ENCODE measurements at regions not wholly inside any gene's neighbourhood (a gene's known extent, or its start where the extent isn't known, plus 50 kb on each side); places are given as distances from the start of the nearest gene placed in this dataset.

GRCh38 chr1:103949779-103950178 is 200.1 kb downstream of the AMY1C start:
- DNase-seq (ENCODE audit: low read depth): no peak
- TF ChIP-seq, protein P1, sequence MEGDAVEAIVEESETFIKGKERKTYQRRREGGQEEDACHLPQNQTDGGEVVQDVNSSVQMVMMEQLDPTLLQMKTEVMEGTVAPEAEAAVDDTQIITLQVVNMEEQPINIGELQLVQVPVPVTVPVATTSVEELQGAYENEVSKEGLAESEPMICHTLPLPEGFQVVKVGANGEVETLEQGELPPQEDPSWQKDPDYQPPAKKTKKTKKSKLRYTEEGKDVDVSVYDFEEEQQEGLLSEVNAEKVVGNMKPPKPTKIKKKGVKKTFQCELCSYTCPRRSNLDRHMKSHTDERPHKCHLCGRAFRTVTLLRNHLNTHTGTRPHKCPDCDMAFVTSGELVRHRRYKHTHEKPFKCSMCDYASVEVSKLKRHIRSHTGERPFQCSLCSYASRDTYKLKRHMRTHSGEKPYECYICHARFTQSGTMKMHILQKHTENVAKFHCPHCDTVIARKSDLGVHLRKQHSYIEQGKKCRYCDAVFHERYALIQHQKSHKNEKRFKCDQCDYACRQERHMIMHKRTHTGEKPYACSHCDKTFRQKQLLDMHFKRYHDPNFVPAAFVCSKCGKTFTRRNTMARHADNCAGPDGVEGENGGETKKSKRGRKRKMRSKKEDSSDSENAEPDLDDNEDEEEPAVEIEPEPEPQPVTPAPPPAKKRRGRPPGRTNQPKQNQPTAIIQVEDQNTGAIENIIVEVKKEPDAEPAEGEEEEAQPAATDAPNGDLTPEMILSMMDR (conservative IDR thresholded peaks at IDR 0.05; ENCODE audit: low read depth, low read length): no peak
- no peak overlapping the region for H3K4me3 ChIP-seq (ENCODE audit: low read depth, low read length)

GRCh38 chr1:103953386-103953785 is 203.7 kb downstream of the AMY1C start:
- TF ChIP-seq, protein P1 (conservative IDR thresholded peaks at IDR 0.05; ENCODE audit: low read depth, low read length): no peak

GRCh38 chr1:103958699-103959098 is 209.0 kb downstream of the AMY1C start:
- TF ChIP-seq, protein P1 (conservative IDR thresholded peaks at IDR 0.05; ENCODE audit: low read depth, low read length): no peak
- no peak overlapping the region for H3K4me3 ChIP-seq (ENCODE audit: low read depth, low read length)
- DNase-seq (ENCODE audit: low read depth): no peak

More at GRCh38 chr1:103953386-103953785, 203.7 kb downstream of the AMY1C start:
- H3K4me3 ChIP-seq (ENCODE audit: low read depth, low read length): no peak overlapping the region
- no peak for DNase-seq (ENCODE audit: low read depth)

DNA sequence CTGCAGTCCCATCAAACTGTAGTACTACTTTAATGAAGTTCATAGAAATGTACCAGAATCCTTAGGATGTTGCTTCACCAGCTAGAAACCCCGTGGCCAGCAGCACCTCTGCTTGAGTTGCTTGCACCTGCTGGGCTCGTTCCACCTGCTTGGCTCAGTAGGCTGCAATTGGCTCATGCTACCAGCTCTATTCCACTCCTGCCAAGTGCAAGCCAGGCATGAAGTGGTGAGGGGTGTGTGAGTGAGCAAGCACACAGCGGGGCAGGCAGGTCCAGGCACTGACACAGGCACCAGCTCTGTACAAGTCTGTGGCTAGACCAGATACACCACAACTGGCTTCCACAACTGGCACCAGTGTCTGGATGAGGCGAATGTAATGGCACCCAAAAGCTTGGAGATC is 209.9 kb downstream of the AMY1C start:
- no peak overlapping the region for H3K4me3 ChIP-seq (ENCODE audit: low read depth, low read length)
- TF ChIP-seq, protein P1 (conservative IDR thresholded peaks at IDR 0.05; ENCODE audit: low read depth, low read length): no peak
- DNase-seq (ENCODE audit: low read depth): no peak

DNA sequence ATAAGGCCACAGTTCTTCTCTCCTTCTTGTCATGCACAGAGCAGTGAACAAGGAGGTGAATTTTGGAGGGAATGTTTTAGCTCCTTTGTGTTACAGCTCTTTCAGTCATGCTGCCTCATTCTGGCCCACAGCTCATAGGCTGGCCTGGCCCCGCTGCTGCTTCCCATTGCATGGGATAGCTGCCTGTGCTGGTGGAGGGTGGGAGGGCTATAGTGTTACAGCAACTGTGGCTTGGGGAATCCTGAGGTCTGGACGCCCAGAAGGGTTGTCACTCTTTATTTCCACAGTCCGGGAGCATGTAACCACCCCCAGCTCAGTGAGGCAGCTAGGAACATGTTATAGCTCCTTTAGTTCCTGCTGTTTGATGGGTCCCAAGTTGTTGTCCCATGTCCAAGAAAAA is 210.3 kb downstream of the AMY1C start:
- no peak overlapping the region for H3K4me3 ChIP-seq (ENCODE audit: low read depth, low read length)
- TF ChIP-seq, protein P1 (conservative IDR thresholded peaks at IDR 0.05; ENCODE audit: low read depth, low read length): no peak
- no peak for DNase-seq (ENCODE audit: low read depth)

GRCh38 chr1:103960710-103961109 is 211.0 kb downstream of the AMY1C start:
- TF ChIP-seq, protein P1 (conservative IDR thresholded peaks at IDR 0.05; ENCODE audit: low read depth, low read length): no peak
- no peak overlapping the region for H3K4me3 ChIP-seq (ENCODE audit: low read depth, low read length)
- DNase-seq (ENCODE audit: low read depth): no peak

- TF ChIP-seq, protein P1 (conservative IDR thresholded peaks at IDR 0.05; ENCODE audit: low read depth, low read length): no peak
- H3K4me3 ChIP-seq (ENCODE audit: low read depth, low read length): no peak overlapping the region
- DNase-seq (ENCODE audit: low read depth): no peak
Observed at GRCh38 chr1:103986792-103987191, 237.1 kb downstream of the AMY1C start.
